Muscle layer of duodenum (tissue), 2 donors: ENCODE measurements at regions not wholly inside any gene's neighbourhood (a gene's known extent, or its start where the extent isn't known, plus 50 kb on each side); places are given as distances from the start of the nearest gene placed in this dataset.

Experiments used
- H3K27ac ChIP-seq: one replicate; pipeline ENCODE4 v1.7.0; 2013; ENCODE audit warnings: mild to moderate bottlenecking, low read length
- H3K27me3 ChIP-seq: one replicate; pipeline ENCODE4 v1.7.0; 2013; ENCODE audit warnings: low read depth, mild to moderate bottlenecking, control low read depth, low read length
- H3K36me3 ChIP-seq, 2 donors: one replicate each; pipeline ENCODE4 v1.7.0; 2013; ENCODE audit warnings: low read length in 2 of 2, control low read depth in 1 of 2, mild to moderate bottlenecking in 1 of 2; ENCODE audit not compliant: insufficient read depth in 2 of 2, control insufficient read depth in 1 of 2
- H3K4me1 ChIP-seq, 2 donors: one replicate each; pipeline ENCODE4 v1.7.0; 2013; ENCODE audit warnings: low read length in 2 of 2, mild to moderate bottlenecking in 2 of 2, control low read depth in 1 of 2, moderate library complexity in 1 of 2; ENCODE audit not compliant: insufficient read depth in 2 of 2, control insufficient read depth in 1 of 2
- H3K4me3 ChIP-seq, 2 donors: one replicate each; pipeline ENCODE4 v1.7.0; 2013; ENCODE audit warnings: low read length in 2 of 2, low read depth in 1 of 2, mild to moderate bottlenecking in 1 of 2
- H3K9me3 ChIP-seq, 2 donors: one replicate each; pipeline ENCODE4 v1.7.0; 2013; ENCODE audit warnings: low read length in 2 of 2, control low read depth in 1 of 2, mild to moderate bottlenecking in 1 of 2; ENCODE audit not compliant: control insufficient read depth in 1 of 2
- donor health status: healthy.

- Histone ChIP-seq H3K36me3 (no peaks in the 10 kb centered on the region), H3K9me3 (no peaks in the 10 kb centered on the region), H3K27me3 (no peaks in the 10 kb centered on the region), H3K4me3 (no peak overlapping the region), H3K4me1 (no peaks in the 10 kb centered on the region), H3K27ac (no peak overlapping the region)
Observed at GRCh38 chrX:25079020-25079419, 63.3 kb upstream of the ARX start.

GRCh38 chrX:25076941-25077500 is 61.3 kb upstream of the ARX start:
- H3K36me3 ChIP-seq: no peaks in the 10 kb centered on the region
- no peak overlapping the region for H3K27ac ChIP-seq
- H3K9me3 ChIP-seq: no peaks in the 10 kb centered on the region
- H3K4me1 ChIP-seq: no peaks in the 10 kb centered on the region
- no peak overlapping the region for H3K4me3 ChIP-seq
- H3K27me3 ChIP-seq: no peaks in the 10 kb centered on the region

DNA sequence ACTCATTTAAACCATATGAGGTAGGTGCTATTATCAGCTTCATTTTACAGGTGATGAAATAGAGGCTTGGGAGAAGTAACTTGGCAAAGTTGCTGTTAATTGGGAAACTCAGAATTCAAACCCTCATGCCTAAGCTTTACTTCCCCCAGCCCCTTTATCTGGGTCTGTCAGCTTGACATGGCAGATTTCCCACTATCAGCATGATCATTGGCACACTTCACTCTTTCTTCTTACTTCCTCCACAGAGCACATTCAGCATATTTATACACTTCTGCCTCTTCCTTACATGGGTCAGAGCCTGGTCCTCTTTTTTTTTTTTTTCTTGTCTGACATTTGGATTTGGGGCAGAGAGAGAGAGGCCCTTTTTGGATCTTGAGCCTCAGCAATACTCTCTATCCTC is 56.5 kb upstream of the ARX start:
- Histone ChIP-seq H3K4me3 (no peak overlapping the region), H3K27me3 (no peaks in the 10 kb centered on the region), H3K9me3 (no peaks in the 10 kb centered on the region), H3K4me1 (no peaks in the 10 kb centered on the region), H3K27ac (no peak overlapping the region), H3K36me3 (no peaks in the 10 kb centered on the region)

DNA sequence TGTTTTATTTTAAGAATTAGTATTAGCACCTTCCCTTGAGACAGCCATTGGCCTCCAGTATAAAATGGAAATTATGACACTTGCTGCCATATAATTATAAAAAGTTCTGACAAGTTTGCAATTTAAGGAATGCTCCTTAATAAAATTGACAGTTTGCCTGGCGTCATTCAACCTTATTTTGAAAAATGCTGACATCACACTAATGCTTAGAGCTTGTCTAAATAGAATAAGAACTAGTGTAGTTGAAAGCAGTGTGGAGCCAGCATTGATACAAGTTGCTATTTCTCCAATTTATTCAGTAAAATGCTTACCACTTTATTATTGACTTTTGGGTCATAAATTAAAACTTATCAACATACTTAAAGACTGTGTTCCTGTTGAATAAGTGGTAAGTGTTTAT is 54.3 kb upstream of the ARX start:
- no peaks in the 10 kb centered on the region for H3K27me3 ChIP-seq
- no peaks in the 10 kb centered on the region for H3K9me3 ChIP-seq
- no peak overlapping the region for H3K27ac ChIP-seq
- no peak overlapping the region for H3K4me3 ChIP-seq
- H3K36me3 ChIP-seq: no peaks in the 10 kb centered on the region
- no peaks in the 10 kb centered on the region for H3K4me1 ChIP-seq

DNA sequence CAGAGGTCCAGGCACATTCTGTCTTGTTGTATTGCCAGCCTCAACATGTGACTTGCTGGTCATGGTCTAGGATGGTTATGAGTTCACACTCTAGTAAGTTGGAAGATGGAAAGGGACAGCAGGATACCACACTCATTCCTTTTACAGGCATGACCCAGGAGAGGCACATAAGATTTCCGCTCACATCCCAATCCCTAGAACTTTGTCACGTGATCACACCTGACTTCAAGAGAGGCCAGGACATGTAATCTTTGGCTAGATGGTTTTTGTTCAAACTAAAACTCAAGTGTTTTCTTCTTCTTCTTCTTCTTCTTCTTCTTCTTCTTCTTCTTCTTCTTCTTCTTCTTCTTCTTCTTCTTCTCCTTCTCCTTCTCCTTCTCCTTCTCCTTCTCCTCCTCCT is 53.4 kb upstream of the ARX start:
- no peaks in the 10 kb centered on the region for H3K9me3 ChIP-seq
- no peak overlapping the region for H3K27ac ChIP-seq
- H3K4me3 ChIP-seq: no peak overlapping the region

DNA sequence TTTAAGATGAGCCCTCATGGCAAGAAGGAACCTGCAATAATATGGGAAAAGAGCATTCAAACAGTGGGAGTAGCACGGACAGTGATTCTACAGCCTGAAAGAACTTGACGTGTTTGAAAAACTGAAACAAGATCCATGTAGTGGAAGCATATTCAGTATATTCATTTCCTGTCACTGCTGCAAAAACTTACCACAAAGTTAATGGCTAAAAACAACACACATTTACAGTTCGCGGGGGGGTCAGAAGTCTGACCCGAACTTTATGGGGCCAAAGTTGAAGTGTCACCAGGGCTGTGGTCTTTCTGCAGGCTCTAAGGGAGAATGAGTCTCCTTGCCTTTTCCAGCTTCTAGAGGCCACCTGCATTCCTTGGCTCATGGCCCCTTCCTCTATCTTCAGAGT is 52.6 kb upstream of the ARX start:
- H3K27ac ChIP-seq: no peak overlapping the region
- H3K9me3 ChIP-seq: no peaks in the 10 kb centered on the region
- H3K36me3 ChIP-seq: no peaks in the 10 kb centered on the region
- H3K27me3 ChIP-seq: no peaks in the 10 kb centered on the region
- H3K4me3 ChIP-seq: no peak overlapping the region
- no peaks in the 10 kb centered on the region for H3K4me1 ChIP-seq

More for the DNA sequence above, 53.4 kb upstream of the ARX start:
- no peaks in the 10 kb centered on the region for H3K4me1 ChIP-seq
- no peaks in the 10 kb centered on the region for H3K36me3 ChIP-seq
- no peaks in the 10 kb centered on the region for H3K27me3 ChIP-seq

- no peaks in the 10 kb centered on the region for H3K27me3 ChIP-seq
- no peaks in the 10 kb centered on the region for H3K36me3 ChIP-seq
- no peaks in the 10 kb centered on the region for H3K9me3 ChIP-seq
- H3K27ac ChIP-seq: no peak overlapping the region
- no peak overlapping the region for H3K4me3 ChIP-seq
- no peaks in the 10 kb centered on the region for H3K4me1 ChIP-seq
Observed at GRCh38 chrX:25067271-25068172, 51.8 kb upstream of the ARX start.

GRCh38 chrX:25066131-25066530 is 50.4 kb upstream of the ARX start:
- no peak overlapping the region for H3K4me3 ChIP-seq
- H3K27ac ChIP-seq: no peak overlapping the region
- no peaks in the 10 kb centered on the region for H3K27me3 ChIP-seq
- no peaks in the 10 kb centered on the region for H3K36me3 ChIP-seq
- no peaks in the 10 kb centered on the region for H3K4me1 ChIP-seq
- no peaks in the 10 kb centered on the region for H3K9me3 ChIP-seq
